ENCODE measurements at regions not wholly inside any gene's neighbourhood (a gene's known extent, or its start where the extent isn't known, plus 50 kb on each side); places are given as distances from the start of the nearest gene placed in this dataset.

GRCh38 chr5:158013939-158014338 lies 155.0 kb upstream of the CLINT1 start:
- WGBS (ENCODE audit: insufficient coverage), result 35% methylated on average over 5 of the region's 6 CpGs
- H3K36me3 ChIP-seq (ENCODE audit: control insufficient read depth, insufficient read depth, low read length), result no peaks in the 10 kb centered on the region
- DNase-seq (ENCODE audit: low read depth in 4 of 6, low spot score in 6 of 6), result peak in 1 of 6 donors; percentile 23
- no peaks in the 10 kb centered on the region for H3K27me3 ChIP-seq (ENCODE audit: control insufficient read depth, insufficient read depth, low read length)
- H3K4me3 ChIP-seq (ENCODE audit: low read depth, low read length), result no peak overlapping the region
- H3K9me3 ChIP-seq (ENCODE audit: control insufficient read depth, insufficient read depth, low read length), result no peaks in the 10 kb centered on the region
- H3K27ac ChIP-seq (ENCODE audit: low read depth, low read length), result no peak overlapping the region
- no peaks in the 10 kb centered on the region for H3K4me1 ChIP-seq (ENCODE audit: control insufficient read depth, insufficient read depth, low read length)

GRCh38 chr5:158013303-158013702 lies 154.4 kb upstream of the CLINT1 start:
- no peak overlapping the region for H3K27ac ChIP-seq (ENCODE audit: low read depth, low read length)
- H3K27me3 ChIP-seq (ENCODE audit: control insufficient read depth, insufficient read depth, low read length), result no peaks in the 10 kb centered on the region
- no peak for DNase-seq (ENCODE audit: low read depth in 4 of 6, low spot score in 6 of 6)
- no CpG with 5 or more reads among the region's 4 CpGs for WGBS (ENCODE audit: insufficient coverage)
- H3K4me1 ChIP-seq (ENCODE audit: control insufficient read depth, insufficient read depth, low read length), result no peaks in the 10 kb centered on the region
- H3K36me3 ChIP-seq (ENCODE audit: control insufficient read depth, insufficient read depth, low read length), result no peaks in the 10 kb centered on the region
- H3K9me3 ChIP-seq (ENCODE audit: control insufficient read depth, insufficient read depth, low read length), result no peaks in the 10 kb centered on the region
- H3K4me3 ChIP-seq (ENCODE audit: low read depth, low read length), result no peak overlapping the region

GRCh38 chr5:158011422-158011821 lies 152.5 kb upstream of the CLINT1 start:
- peak in 1 of 6 donors; percentile 57 for DNase-seq (ENCODE audit: low read depth in 4 of 6, low spot score in 6 of 6)
- Histone ChIP-seq H3K4me1 (ENCODE audit: control insufficient read depth, insufficient read depth, low read length) (no peaks in the 10 kb centered on the region), H3K36me3 (ENCODE audit: control insufficient read depth, insufficient read depth, low read length) (no peaks in the 10 kb centered on the region), H3K27ac (ENCODE audit: low read depth, low read length) (no peak overlapping the region), H3K27me3 (ENCODE audit: control insufficient read depth, insufficient read depth, low read length) (no peaks in the 10 kb centered on the region), H3K9me3 (ENCODE audit: control insufficient read depth, insufficient read depth, low read length) (no peaks in the 10 kb centered on the region), H3K4me3 (ENCODE audit: low read depth, low read length) (no peak overlapping the region)

GRCh38 chr5:158010831-158011230 lies 151.9 kb upstream of the CLINT1 start:
- H3K36me3 ChIP-seq (ENCODE audit: control insufficient read depth, insufficient read depth, low read length), result no peaks in the 10 kb centered on the region
- no peaks in the 10 kb centered on the region for H3K4me1 ChIP-seq (ENCODE audit: control insufficient read depth, insufficient read depth, low read length)
- DNase-seq (ENCODE audit: low read depth in 4 of 6, low spot score in 6 of 6), result no peak
- WGBS (ENCODE audit: insufficient coverage), result 95% methylated on average over 4 of the region's 7 CpGs
- H3K27ac ChIP-seq (ENCODE audit: low read depth, low read length), result no peak overlapping the region
- peaks cover 2% of the 10 kb centered on the region for H3K9me3 ChIP-seq (ENCODE audit: control insufficient read depth, insufficient read depth, low read length)
- no peak overlapping the region for H3K4me3 ChIP-seq (ENCODE audit: low read depth, low read length)
- no peaks in the 10 kb centered on the region for H3K27me3 ChIP-seq (ENCODE audit: control insufficient read depth, insufficient read depth, low read length)

GRCh38 chr5:158007336-158007735 lies 148.4 kb upstream of the CLINT1 start:
- H3K4me3 ChIP-seq (ENCODE audit: low read depth, low read length), result no peak overlapping the region
- 94% methylated on average over 3 of the region's 3 CpGs for WGBS (ENCODE audit: insufficient coverage)
- H3K27ac ChIP-seq (ENCODE audit: low read depth, low read length), result no peak overlapping the region

GRCh38 chr5:157999696-158000095 lies 140.8 kb upstream of the CLINT1 start:
- Histone ChIP-seq H3K36me3 (ENCODE audit: control insufficient read depth, insufficient read depth, low read length) (no peaks in the 10 kb centered on the region), H3K4me3 (ENCODE audit: low read depth, low read length) (no peak overlapping the region), H3K9me3 (ENCODE audit: control insufficient read depth, insufficient read depth, low read length) (no peaks in the 10 kb centered on the region), H3K27me3 (ENCODE audit: control insufficient read depth, insufficient read depth, low read length) (no peaks in the 10 kb centered on the region), H3K4me1 (ENCODE audit: control insufficient read depth, insufficient read depth, low read length) (no peaks in the 10 kb centered on the region), H3K27ac (ENCODE audit: low read depth, low read length) (no peak overlapping the region)
- WGBS (ENCODE audit: insufficient coverage), result no CpG with 5 or more reads among the region's 2 CpGs
- no peak for DNase-seq (ENCODE audit: low read depth in 4 of 6, low spot score in 6 of 6)

More at GRCh38 chr5:158007336-158007735, 148.4 kb upstream of the CLINT1 start:
- Histone ChIP-seq H3K36me3 (ENCODE audit: control insufficient read depth, insufficient read depth, low read length) (no peaks in the 10 kb centered on the region), H3K27me3 (ENCODE audit: control insufficient read depth, insufficient read depth, low read length) (no peaks in the 10 kb centered on the region), H3K9me3 (ENCODE audit: control insufficient read depth, insufficient read depth, low read length) (peaks cover 2% of the 10 kb centered on the region), H3K4me1 (ENCODE audit: control insufficient read depth, insufficient read depth, low read length) (no peaks in the 10 kb centered on the region)
- no peak for DNase-seq (ENCODE audit: low read depth in 4 of 6, low spot score in 6 of 6)

- no peaks in the 10 kb centered on the region for H3K9me3 ChIP-seq (ENCODE audit: control insufficient read depth, insufficient read depth, low read length)
- DNase-seq (ENCODE audit: low read depth in 4 of 6, low spot score in 6 of 6), result no peak
- no peaks in the 10 kb centered on the region for H3K27me3 ChIP-seq (ENCODE audit: control insufficient read depth, insufficient read depth, low read length)
- 96% methylated on average over 5 of the region's 8 CpGs for WGBS (ENCODE audit: insufficient coverage)
- no peak overlapping the region for H3K4me3 ChIP-seq (ENCODE audit: low read depth, low read length)
- no peaks in the 10 kb centered on the region for H3K4me1 ChIP-seq (ENCODE audit: control insufficient read depth, insufficient read depth, low read length)
- no peaks in the 10 kb centered on the region for H3K36me3 ChIP-seq (ENCODE audit: control insufficient read depth, insufficient read depth, low read length)
- no peak overlapping the region for H3K27ac ChIP-seq (ENCODE audit: low read depth, low read length)
These were observed 139.1 kb upstream of the CLINT1 start for GRCh38 chr5:157997991-157998504.

GRCh38 chr5:157994906-157995519 lies 136.1 kb upstream of the CLINT1 start:
- Histone ChIP-seq H3K27me3 (ENCODE audit: control insufficient read depth, insufficient read depth, low read length) (no peaks in the 10 kb centered on the region), H3K9me3 (ENCODE audit: control insufficient read depth, insufficient read depth, low read length) (no peaks in the 10 kb centered on the region), H3K4me1 (ENCODE audit: control insufficient read depth, insufficient read depth, low read length) (no peaks in the 10 kb centered on the region), H3K4me3 (ENCODE audit: low read depth, low read length) (no peak overlapping the region), H3K27ac (ENCODE audit: low read depth, low read length) (no peak overlapping the region), H3K36me3 (ENCODE audit: control insufficient read depth, insufficient read depth, low read length) (no peaks in the 10 kb centered on the region)
- WGBS (ENCODE audit: insufficient coverage), result 45% methylated on average over 6 of the region's 8 CpGs
- DNase-seq (ENCODE audit: low read depth in 4 of 6, low spot score in 6 of 6), result peak in 3 of 6 donors; percentile 22 to 78 (median 75)

- Histone ChIP-seq H3K36me3 (ENCODE audit: control insufficient read depth, insufficient read depth, low read length) (no peaks in the 10 kb centered on the region), H3K4me3 (ENCODE audit: low read depth, low read length) (no peak overlapping the region), H3K27me3 (ENCODE audit: control insufficient read depth, insufficient read depth, low read length) (no peaks in the 10 kb centered on the region), H3K9me3 (ENCODE audit: control insufficient read depth, insufficient read depth, low read length) (no peaks in the 10 kb centered on the region), H3K27ac (ENCODE audit: low read depth, low read length) (no peak overlapping the region), H3K4me1 (ENCODE audit: control insufficient read depth, insufficient read depth, low read length) (no peaks in the 10 kb centered on the region)
- WGBS (ENCODE audit: insufficient coverage), result 96% methylated on average over 4 of the region's 6 CpGs
- DNase-seq (ENCODE audit: low read depth in 4 of 6, low spot score in 6 of 6), result no peak
These were observed 135.2 kb upstream of the CLINT1 start for GRCh38 chr5:157993986-157994691.

GRCh38 chr5:157993201-157993600 lies 134.3 kb upstream of the CLINT1 start:
- no peaks in the 10 kb centered on the region for H3K27me3 ChIP-seq (ENCODE audit: control insufficient read depth, insufficient read depth, low read length)
- H3K36me3 ChIP-seq (ENCODE audit: control insufficient read depth, insufficient read depth, low read length), result no peaks in the 10 kb centered on the region
- H3K4me3 ChIP-seq (ENCODE audit: low read depth, low read length), result no peak overlapping the region
- H3K4me1 ChIP-seq (ENCODE audit: control insufficient read depth, insufficient read depth, low read length), result no peaks in the 10 kb centered on the region
- DNase-seq (ENCODE audit: low read depth in 4 of 6, low spot score in 6 of 6), result no peak
- 86% methylated on average over 1 of the region's 2 CpGs for WGBS (ENCODE audit: insufficient coverage)
- no peak overlapping the region for H3K27ac ChIP-seq (ENCODE audit: low read depth, low read length)
- H3K9me3 ChIP-seq (ENCODE audit: control insufficient read depth, insufficient read depth, low read length), result no peaks in the 10 kb centered on the region

All from spinal cord (tissue), 9 donors.